GM18505 (cell line): ENCODE measurements at regions not wholly inside any gene's neighbourhood (a gene's known extent, or its start where the extent isn't known, plus 50 kb on each side); places are given as distances from the start of the nearest gene placed in this dataset.

Experiments
- ATAC-seq: cut with Tn5 transposase; IDR thresholded peaks from one replicate; pipeline ENCODE4 v1.9.1; 2021; ENCODE audit not compliant: unreplicated experiment
- POLR2A ChIP-seq: IDR thresholded peaks from 4 replicates; pipeline ENCODE4 v1.6.1; 2011; ENCODE audit warnings: borderline replicate concordance; ENCODE audit not compliant: insufficient read depth, insufficient read length; ENCODE audit errors: extremely low read depth

GRCh38 chr1:25001125-25001915, 71.2 kb upstream of the RUNX3 start:
- no peak for ATAC-seq
- no peak for TF ChIP-seq POLR2A

GRCh38 chr1:24999906-25000305, 69.8 kb upstream of the RUNX3 start:
- ATAC-seq: no peak
- TF ChIP-seq POLR2A: no peak

GRCh38 chr1:24999426-24999825, 69.3 kb upstream of the RUNX3 start:
- no peak for TF ChIP-seq POLR2A

GRCh38 chr1:24998563-24999245, 68.6 kb upstream of the RUNX3 start:
- TF ChIP-seq POLR2A: no peak
- no peak for ATAC-seq

More at GRCh38 chr1:24999426-24999825, 69.3 kb upstream of the RUNX3 start:
- ATAC-seq: no peak

- no peak for ATAC-seq
- TF ChIP-seq POLR2A: no peak
Measured at GRCh38 chr1:24996983-24997893, 67.2 kb upstream of the RUNX3 start.

- no peak for TF ChIP-seq POLR2A
- no peak for ATAC-seq
Measured at GRCh38 chr1:24996456-24996855, 66.4 kb upstream of the RUNX3 start.

- no peak for ATAC-seq
- no peak for TF ChIP-seq POLR2A
Measured at GRCh38 chr1:24995661-24996060, 65.6 kb upstream of the RUNX3 start.

GRCh38 chr1:24995140-24995539, 65.1 kb upstream of the RUNX3 start:
- ATAC-seq: no peak
- no peak for TF ChIP-seq POLR2A

GRCh38 chr1:24993871-24994580, 64.0 kb upstream of the RUNX3 start:
- ATAC-seq: no peak
- TF ChIP-seq POLR2A: no peak

GRCh38 chr1:24992761-24993211, 62.7 kb upstream of the RUNX3 start:
- no peak for ATAC-seq
- TF ChIP-seq POLR2A: no peak

GRCh38 chr1:24992124-24992760, 62.2 kb upstream of the RUNX3 start:
- ATAC-seq: no peak
- TF ChIP-seq POLR2A: no peak

- no peak for TF ChIP-seq POLR2A
- ATAC-seq: no peak
Measured at GRCh38 chr1:24991697-24992096, 61.6 kb upstream of the RUNX3 start.

GRCh38 chr1:24990779-24991641, 60.9 kb upstream of the RUNX3 start:
- no peak for ATAC-seq
- no peak for TF ChIP-seq POLR2A
